ENCODE measurements at regions not wholly inside any gene's neighbourhood (a gene's known extent, or its start where the extent isn't known, plus 50 kb on each side); places are given as distances from the start of the nearest gene placed in this dataset.

DNA sequence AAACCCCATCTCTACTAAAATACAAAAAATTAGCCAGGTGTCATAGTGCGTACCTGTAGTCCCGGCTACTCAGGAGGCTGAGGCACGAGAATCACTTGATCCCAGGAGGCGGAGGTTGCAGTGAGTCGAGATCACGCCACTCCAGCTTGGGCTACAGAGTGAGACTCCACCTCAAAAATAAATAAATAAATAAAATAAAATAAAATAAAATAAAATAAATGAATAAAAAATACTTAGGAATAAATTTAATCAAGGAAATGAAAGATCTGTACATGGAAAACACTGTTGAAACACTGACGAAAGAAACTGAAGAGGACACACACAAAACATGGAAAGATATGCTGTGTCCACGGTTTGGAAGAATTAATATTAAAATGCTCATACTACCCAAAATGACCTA, 56.5 kb upstream of the ASPRV1 start:
- Histone ChIP-seq H3K9me3 (ENCODE audit: low read depth) (peaks cover 5% of the 10 kb centered on the region), H2AFZ (replicated peaks) (no peak overlapping the region), H3K4me3 (no peak overlapping the region), H4K20me1 (ENCODE audit: low read depth) (no peaks in the 10 kb centered on the region), H3F3A (ENCODE audit: low read depth) (no peaks in the 10 kb centered on the region), H3K79me2 (ENCODE audit: low read depth) (no peaks in the 10 kb centered on the region), H3K27ac (no peak overlapping the region), H3K36me3 (peaks cover 10% of the 10 kb centered on the region), H3K4me2 (no peak overlapping the region), H3K4me1 (no peaks in the 10 kb centered on the region), H3K27me3 (no peaks in the 10 kb centered on the region), H3K9ac (no peak overlapping the region)
- no peaks in the 10 kb centered on the region for H3K27me3 Mint-ChIP-seq (ENCODE audit: insufficient read depth, low read depth)
- TF ChIP-seq EZH2phosphoT487 (IDR thresholded peaks at IDR 0.05) (no peak), CTCF (IDR thresholded peaks at IDR 0.05) (no peak), EZH2 (IDR thresholded peaks at IDR 0.05) (no peak)
- peaks cover 22% of the 10 kb centered on the region for H3K9me3 Mint-ChIP-seq
- H3K36me3 Mint-ChIP-seq, result peaks cover 43% of the 10 kb centered on the region
- H3K27ac Mint-ChIP-seq, result no peak overlapping the region
- H3K4me3 Mint-ChIP-seq, result no peak overlapping the region
- no peak for DNase-seq (ENCODE audit: low spot score)
- no peaks in the 10 kb centered on the region for H3K4me1 Mint-ChIP-seq

DNA sequence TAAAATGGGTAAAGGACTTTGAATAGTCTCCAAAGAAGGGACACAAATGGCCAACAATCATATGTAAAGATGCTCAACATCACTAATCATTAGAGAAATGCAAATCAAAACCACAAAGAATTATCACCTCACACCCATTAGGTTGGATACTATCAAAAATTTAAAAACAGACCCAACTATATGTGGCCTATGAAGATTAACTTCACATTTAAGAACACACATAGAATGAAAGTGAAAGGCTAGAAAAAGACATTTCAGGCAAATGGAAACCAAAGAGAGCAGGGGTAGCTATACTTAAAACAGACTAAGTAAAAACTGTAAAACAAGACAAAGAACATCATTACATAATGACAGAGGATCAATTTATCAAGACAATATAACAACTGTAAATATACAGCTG, 53.5 kb upstream of the ASPRV1 start:
- Histone ChIP-seq H3K36me3 (peaks cover 10% of the 10 kb centered on the region), H3K79me2 (ENCODE audit: low read depth) (no peaks in the 10 kb centered on the region), H3K27ac (no peak overlapping the region), H3K27me3 (no peaks in the 10 kb centered on the region), H4K20me1 (ENCODE audit: low read depth) (no peaks in the 10 kb centered on the region), H3K4me1 (no peaks in the 10 kb centered on the region), H3K4me3 (no peak overlapping the region), H3K9me3 (ENCODE audit: low read depth) (peaks cover 5% of the 10 kb centered on the region), H2AFZ (replicated peaks) (no peak overlapping the region), H3K4me2 (no peak overlapping the region), H3F3A (ENCODE audit: low read depth) (no peaks in the 10 kb centered on the region), H3K9ac (no peak overlapping the region)
- H3K4me1 Mint-ChIP-seq, result no peaks in the 10 kb centered on the region
- no peak for TF ChIP-seq EZH2 (IDR thresholded peaks at IDR 0.05)
- no peak for TF ChIP-seq CTCF (IDR thresholded peaks at IDR 0.05)
- no peak for TF ChIP-seq EZH2phosphoT487 (IDR thresholded peaks at IDR 0.05)
- DNase-seq (ENCODE audit: low spot score), result no peak
- no peak overlapping the region for H3K4me3 Mint-ChIP-seq
- no peak overlapping the region for H3K27ac Mint-ChIP-seq
- peaks cover 17% of the 10 kb centered on the region for H3K9me3 Mint-ChIP-seq
- peaks cover 33% of the 10 kb centered on the region for H3K36me3 Mint-ChIP-seq
- peaks cover 3% of the 10 kb centered on the region for H3K27me3 Mint-ChIP-seq (ENCODE audit: insufficient read depth, low read depth)

DNA sequence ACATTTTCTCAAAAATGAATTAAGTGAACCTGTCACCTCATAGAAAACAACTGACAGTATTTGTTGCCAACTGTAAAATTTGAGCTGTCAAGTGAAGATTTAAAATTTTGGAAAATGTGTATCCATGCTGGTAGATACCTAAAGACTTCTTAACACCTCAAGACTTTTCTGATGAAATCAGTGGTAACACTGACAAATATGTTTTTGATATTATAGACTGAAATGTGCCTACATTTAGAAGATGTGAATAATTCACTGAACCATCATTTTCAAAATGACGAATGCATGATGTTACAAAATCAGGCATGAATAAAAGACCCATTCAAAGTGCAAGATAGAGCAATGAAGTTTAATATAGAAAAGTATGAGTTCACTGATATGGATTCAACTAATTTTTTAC, 51.5 kb upstream of the ASPRV1 start:
- TF ChIP-seq EZH2 (IDR thresholded peaks at IDR 0.05), result no peak
- no peak for TF ChIP-seq CTCF (IDR thresholded peaks at IDR 0.05)
- TF ChIP-seq EZH2phosphoT487 (IDR thresholded peaks at IDR 0.05), result no peak
- peaks cover 17% of the 10 kb centered on the region for H3K36me3 Mint-ChIP-seq
- peaks cover 7% of the 10 kb centered on the region for H3K4me1 ChIP-seq

More for the DNA sequence above, 51.5 kb upstream of the ASPRV1 start:
- H3K9me3 Mint-ChIP-seq, result peaks cover 8% of the 10 kb centered on the region
- no peak for DNase-seq (ENCODE audit: low spot score)
- H3K27me3 ChIP-seq, result no peaks in the 10 kb centered on the region
- H3F3A ChIP-seq (ENCODE audit: low read depth), result peaks cover 5% of the 10 kb centered on the region
- peaks cover 4% of the 10 kb centered on the region for H3K27me3 Mint-ChIP-seq (ENCODE audit: insufficient read depth, low read depth)
- no peak overlapping the region for H3K27ac ChIP-seq
- H3K4me1 Mint-ChIP-seq, result no peaks in the 10 kb centered on the region
- H2AFZ ChIP-seq (replicated peaks), result no peak overlapping the region
- no peaks in the 10 kb centered on the region for H3K9me3 ChIP-seq (ENCODE audit: low read depth)
- no peak overlapping the region for H3K27ac Mint-ChIP-seq
- H3K36me3 ChIP-seq, result peaks cover 4% of the 10 kb centered on the region
- H4K20me1 ChIP-seq (ENCODE audit: low read depth), result no peaks in the 10 kb centered on the region
- H3K4me2 ChIP-seq, result no peak overlapping the region
- H3K9ac ChIP-seq, result no peak overlapping the region
- no peak overlapping the region for H3K4me3 ChIP-seq
- H3K79me2 ChIP-seq (ENCODE audit: low read depth), result no peaks in the 10 kb centered on the region
- H3K4me3 Mint-ChIP-seq, result no peak overlapping the region

All from neural progenitor cell (in vitro differentiated cells).